NB4 (cell line): ENCODE measurements at regions not wholly inside any gene's neighbourhood (a gene's known extent, or its start where the extent isn't known, plus 50 kb on each side); places are given as distances from the start of the nearest gene placed in this dataset.
A peak's percentile ranks its signal among the peaks of the same experiment; 100 is the strongest.

Source experiments
- DNase-seq: peaks from one replicate; pipeline ENCODE4 v3.0.0; 2010; ENCODE audit warnings: low read depth
- H3K4me3 ChIP-seq: one replicate; pipeline ENCODE4 v1.5.1; 2011; ENCODE audit warnings: mild to moderate bottlenecking, low read depth, low read length, moderate library complexity
- MYC ChIP-seq: IDR thresholded peaks from 2 replicates; pipeline ENCODE4 v1.6.1; 2011; ENCODE audit warnings: low read depth, low read length
- POLR2A ChIP-seq: IDR thresholded peaks from 2 replicates; pipeline ENCODE4 v1.6.1; 2011; ENCODE audit warnings: mild to moderate bottlenecking; ENCODE audit not compliant: insufficient read length; ENCODE audit errors: extremely low read depth
- TF ChIP-seq, protein P1 (sequence below): IDR thresholded peaks from 2 replicates; pipeline ENCODE4 v1.6.1; 2011; ENCODE audit warnings: low read depth, low read length
- TF ChIP-seq, protein P2 (sequence below): IDR thresholded peaks from one replicate; pipeline ENCODE4 v1.5.1; 2012; ENCODE audit warnings: low read depth, low read length

DNA sequence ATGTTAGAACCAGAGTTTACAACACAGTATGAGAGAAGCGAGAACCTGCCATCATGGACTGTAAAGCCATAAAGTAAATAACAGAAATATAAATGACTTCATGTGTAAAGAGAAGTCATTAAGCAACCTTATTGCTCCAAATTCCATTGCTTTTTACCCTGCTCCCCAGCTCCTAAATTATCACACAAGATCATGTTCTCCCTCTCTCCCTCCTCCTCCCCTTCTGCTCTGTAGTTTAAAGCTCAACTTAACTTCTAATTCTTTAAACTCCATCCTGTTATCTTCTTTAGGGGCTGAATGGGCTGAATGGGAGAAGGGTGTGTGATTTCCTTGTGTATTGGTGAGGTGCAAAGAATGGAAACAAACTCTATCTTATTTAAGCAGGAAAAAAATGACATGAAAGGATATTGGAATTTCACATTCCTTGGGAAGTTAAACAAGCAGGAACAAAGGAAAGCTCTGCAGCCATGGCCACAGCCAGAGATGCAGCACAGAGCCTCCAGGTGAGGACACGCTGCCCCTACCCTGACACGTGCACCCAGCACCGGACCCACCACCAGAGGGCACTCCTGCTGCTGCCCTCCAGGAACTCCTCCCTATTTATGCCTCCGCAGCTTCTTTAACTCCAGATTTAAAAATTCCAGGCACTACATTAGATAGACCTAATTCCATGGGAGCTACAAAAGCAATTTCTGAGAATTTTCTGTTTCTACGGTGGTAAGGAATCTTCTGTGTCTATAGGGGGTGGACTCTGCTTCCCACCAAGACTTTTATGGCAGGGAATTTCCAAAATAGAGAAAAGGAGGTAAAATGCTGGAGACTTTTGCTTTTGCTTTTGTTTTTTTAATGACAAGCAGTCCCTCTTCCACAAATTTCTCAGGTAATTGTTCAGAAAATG lies 76.9 kb upstream of the ABI3BP start:
- DNase-seq = peak; percentile 59
- no peak overlapping the region for H3K4me3 ChIP-seq
- TF ChIP-seq, protein P1, sequence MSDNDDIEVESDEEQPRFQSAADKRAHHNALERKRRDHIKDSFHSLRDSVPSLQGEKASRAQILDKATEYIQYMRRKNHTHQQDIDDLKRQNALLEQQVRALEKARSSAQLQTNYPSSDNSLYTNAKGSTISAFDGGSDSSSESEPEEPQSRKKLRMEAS = peak; percentile 93
- TF ChIP-seq POLR2A = no peak
- peak; percentile 83 for TF ChIP-seq MYC
- TF ChIP-seq, protein P2, sequence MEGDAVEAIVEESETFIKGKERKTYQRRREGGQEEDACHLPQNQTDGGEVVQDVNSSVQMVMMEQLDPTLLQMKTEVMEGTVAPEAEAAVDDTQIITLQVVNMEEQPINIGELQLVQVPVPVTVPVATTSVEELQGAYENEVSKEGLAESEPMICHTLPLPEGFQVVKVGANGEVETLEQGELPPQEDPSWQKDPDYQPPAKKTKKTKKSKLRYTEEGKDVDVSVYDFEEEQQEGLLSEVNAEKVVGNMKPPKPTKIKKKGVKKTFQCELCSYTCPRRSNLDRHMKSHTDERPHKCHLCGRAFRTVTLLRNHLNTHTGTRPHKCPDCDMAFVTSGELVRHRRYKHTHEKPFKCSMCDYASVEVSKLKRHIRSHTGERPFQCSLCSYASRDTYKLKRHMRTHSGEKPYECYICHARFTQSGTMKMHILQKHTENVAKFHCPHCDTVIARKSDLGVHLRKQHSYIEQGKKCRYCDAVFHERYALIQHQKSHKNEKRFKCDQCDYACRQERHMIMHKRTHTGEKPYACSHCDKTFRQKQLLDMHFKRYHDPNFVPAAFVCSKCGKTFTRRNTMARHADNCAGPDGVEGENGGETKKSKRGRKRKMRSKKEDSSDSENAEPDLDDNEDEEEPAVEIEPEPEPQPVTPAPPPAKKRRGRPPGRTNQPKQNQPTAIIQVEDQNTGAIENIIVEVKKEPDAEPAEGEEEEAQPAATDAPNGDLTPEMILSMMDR = peak; percentile 85

DNA sequence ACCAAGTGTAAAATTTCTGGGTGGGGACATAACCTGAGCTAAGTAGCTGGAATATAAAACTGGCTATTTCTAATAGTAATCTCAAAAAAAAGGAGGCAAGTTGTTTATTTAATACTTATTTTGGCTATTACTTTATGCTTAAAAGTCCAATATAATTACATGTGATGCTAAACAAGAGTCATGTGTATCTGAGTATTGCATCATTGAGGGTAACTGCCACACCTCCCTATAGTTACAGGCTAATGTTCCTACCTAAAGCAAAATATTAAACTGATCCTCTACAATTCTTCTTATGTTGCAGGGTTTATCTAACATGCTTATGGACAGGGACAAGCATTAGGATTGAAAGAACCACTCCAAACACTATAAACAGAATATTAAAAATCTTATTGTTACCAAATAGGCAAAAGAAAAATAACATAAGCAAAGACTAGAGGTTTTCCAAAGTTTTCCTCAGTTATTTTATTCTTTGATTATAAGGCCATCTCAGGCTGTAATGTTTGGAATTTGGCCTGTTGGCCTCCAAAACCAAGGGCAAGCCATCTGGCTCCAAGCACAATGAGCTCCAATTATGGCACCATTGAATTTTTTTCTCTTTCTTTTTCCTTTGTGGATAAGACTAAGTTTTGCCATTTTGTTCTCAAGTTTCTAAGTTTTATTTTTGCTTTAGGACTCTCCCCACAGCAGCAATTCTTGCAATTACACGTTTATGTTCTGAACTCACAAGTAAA lies 75.8 kb upstream of the ABI3BP start:
- TF ChIP-seq MYC = no peak
- TF ChIP-seq, protein P1 = no peak
- TF ChIP-seq, protein P2 = no peak
- TF ChIP-seq POLR2A = no peak
- DNase-seq = no peak
- no peak overlapping the region for H3K4me3 ChIP-seq

DNA sequence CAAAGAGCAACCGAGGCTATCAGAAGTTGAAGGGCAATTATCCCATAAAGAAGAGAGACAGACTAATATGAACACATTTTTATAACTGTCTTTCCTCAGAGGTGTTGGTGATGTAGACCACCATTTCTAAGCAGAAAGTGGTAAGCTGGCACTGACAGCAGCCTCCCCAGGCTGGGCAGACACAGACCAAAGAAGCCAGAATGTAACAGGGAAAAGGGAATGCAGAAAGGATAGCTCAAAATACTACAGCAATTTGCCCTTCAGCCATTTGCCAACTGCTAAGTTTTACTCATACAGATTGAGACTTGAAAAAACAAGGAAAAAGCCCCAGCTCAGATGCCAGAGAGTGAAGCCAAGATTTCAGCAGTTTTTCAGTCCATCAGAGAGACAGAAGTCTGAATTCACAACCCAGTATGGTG lies 73.5 kb upstream of the ABI3BP start:
- no peak for DNase-seq

DNA sequence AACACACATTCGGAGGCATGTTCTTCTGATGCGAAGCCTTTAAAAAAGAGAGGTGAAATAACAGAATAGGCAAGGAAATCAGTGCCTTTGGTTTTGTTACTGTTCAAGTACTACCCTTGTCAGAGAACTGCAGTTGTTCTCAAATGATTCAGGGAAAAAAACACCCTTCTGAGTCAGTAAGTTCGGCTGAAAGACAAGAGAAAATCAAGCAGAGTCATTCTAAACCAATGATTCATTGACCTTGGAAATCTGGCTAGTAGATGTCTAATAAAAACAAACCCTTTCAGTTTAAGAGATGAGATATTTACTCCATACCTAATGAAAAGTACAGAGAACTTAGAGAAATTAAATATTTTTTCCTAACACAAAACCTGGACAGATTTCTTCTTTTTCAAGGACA lies 72.7 kb upstream of the ABI3BP start:
- H3K4me3 ChIP-seq = no peak overlapping the region
- TF ChIP-seq, protein P2 = no peak
- TF ChIP-seq, protein P1 = no peak
- TF ChIP-seq POLR2A = no peak
- no peak for TF ChIP-seq MYC
- no peak for DNase-seq

More for the DNA sequence above, 73.5 kb upstream of the ABI3BP start:
- no peak for TF ChIP-seq MYC
- TF ChIP-seq, protein P1 = no peak
- TF ChIP-seq, protein P2 = no peak
- TF ChIP-seq POLR2A = no peak
- H3K4me3 ChIP-seq = no peak overlapping the region

DNA sequence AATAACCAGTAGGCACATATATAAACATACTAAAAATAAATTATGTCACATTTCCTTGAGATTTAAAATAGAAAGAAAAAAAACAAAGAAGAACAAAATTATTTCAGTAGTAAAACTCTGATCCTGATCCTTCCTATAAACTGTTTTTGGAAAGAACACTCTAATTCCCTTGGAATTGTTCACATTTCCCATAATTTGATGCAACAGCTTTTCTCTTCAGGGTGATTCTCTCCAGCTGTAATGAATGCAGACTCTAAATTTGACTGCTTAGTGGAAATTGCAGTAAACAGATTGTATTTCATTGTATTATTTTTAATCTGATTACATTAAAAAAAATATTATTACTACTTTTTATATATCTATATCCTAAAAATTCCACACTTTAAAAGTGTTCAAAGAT lies 70.2 kb upstream of the ABI3BP start:
- TF ChIP-seq, protein P1 = no peak
- TF ChIP-seq MYC (no peak), POLR2A (no peak)
- TF ChIP-seq, protein P2 = no peak
- no peak overlapping the region for H3K4me3 ChIP-seq
- no peak for DNase-seq
